HG03060 (cell line): ENCODE measurements at regions not wholly inside any gene's neighbourhood (a gene's known extent, or its start where the extent isn't known, plus 50 kb on each side); places are given as distances from the start of the nearest gene placed in this dataset.
"Not testable (repeated sequence)": the region's sequence is repeated elsewhere in the genome, so short reads cannot be mapped to it uniquely, and the experiment has no call there.

Experiments used
- ATAC-seq: cut with Tn5 transposase; IDR thresholded peaks from one replicate; pipeline ENCODE4 v1.9.1; 2021; ENCODE audit warnings: low read depth, moderate number of reproducible peaks; ENCODE audit not compliant: unreplicated experiment

- ATAC-seq: no peak
Observed at GRCh38 chr4:127501103-127501502, 131.7 kb upstream of the INTU start.

- no peak for ATAC-seq
Observed at GRCh38 chr4:127503111-127503510, 129.6 kb upstream of the INTU start.

GRCh38 chr4:127505203-127505602 lies 127.6 kb upstream of the INTU start:
- no peak for ATAC-seq

- ATAC-seq: no peak
Observed at GRCh38 chr4:127506283-127506682, 126.5 kb upstream of the INTU start.

- no peak for ATAC-seq
Observed at GRCh38 chr4:127509155-127509554, 123.6 kb upstream of the INTU start.

- not testable (repeated sequence) for ATAC-seq
Observed at GRCh38 chr4:127512672-127513071, 120.1 kb upstream of the INTU start.

GRCh38 chr4:127515259-127515658 lies 117.5 kb upstream of the INTU start:
- not testable (repeated sequence) for ATAC-seq

GRCh38 chr4:127518046-127518445 lies 114.7 kb upstream of the INTU start:
- ATAC-seq: no peak

DNA sequence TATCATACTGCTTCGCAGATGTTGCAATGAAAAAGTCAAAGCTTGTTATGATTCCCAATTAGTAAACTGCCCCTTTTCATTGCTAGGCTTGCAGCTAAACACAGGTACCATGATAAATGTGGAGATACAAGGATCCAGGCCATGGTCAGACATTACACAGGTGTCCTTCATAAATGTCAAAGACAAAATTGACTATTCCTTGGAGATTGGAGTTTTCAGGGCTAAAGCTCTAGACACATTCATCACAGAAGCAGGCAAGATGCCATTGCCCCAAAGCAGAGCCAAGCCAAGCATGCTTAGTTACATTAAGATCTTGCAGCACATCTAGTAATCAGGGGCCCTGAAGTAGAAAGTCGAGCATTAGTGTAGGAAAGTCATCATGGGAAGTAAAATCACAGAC lies 111.3 kb upstream of the INTU start:
- ATAC-seq: no peak

- no peak for ATAC-seq
Observed at GRCh38 chr4:127523369-127523768, 109.4 kb upstream of the INTU start.

DNA sequence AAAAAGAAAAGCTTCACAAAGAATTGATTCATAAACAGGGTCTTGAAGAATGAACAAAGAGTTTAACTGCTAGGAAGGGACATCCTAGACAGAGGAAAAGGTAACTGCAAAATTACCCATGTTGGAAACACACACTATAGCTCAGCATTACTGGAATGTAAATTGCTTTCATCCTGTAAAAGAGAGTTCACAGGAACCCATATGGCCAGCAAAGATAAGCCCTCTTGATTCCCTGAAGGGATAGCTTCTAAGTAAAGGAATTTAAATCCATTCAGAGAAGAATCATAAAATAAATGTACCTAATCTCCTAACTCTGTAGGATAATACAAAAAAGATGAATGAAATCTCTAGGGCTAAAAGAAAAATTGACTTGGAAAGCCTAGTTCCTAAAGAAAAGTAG lies 107.1 kb upstream of the INTU start:
- no peak for ATAC-seq

- ATAC-seq: no peak
Observed at GRCh38 chr4:127528302-127528701, 104.5 kb upstream of the INTU start.

DNA sequence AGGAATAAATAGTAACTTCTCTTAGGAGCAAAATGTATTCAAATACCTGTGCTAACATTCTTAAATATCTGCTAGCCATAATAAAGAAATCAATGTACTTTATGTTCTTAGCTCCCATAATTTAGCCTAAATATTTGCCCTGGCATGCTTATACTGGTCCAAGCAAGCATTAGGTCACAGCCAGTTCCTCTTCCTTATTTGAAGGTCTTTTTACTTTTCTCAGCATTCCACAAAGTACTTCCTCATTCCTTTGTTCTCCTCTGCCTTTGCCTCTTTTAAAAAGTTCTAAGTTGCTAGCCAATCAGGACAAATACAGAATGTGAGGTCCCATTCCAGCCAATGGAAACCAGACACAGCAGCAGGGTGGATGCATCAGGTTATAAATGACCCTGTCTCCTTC lies 102.9 kb upstream of the INTU start:
- ATAC-seq: not testable (repeated sequence)

- no peak for ATAC-seq
Observed at GRCh38 chr4:127533028-127533700, 99.6 kb upstream of the INTU start.

- no peak for ATAC-seq
Observed at GRCh38 chr4:127534041-127534825, 98.5 kb upstream of the INTU start.

- no peak for ATAC-seq
Observed at GRCh38 chr4:127538016-127538415, 94.7 kb upstream of the INTU start.

DNA sequence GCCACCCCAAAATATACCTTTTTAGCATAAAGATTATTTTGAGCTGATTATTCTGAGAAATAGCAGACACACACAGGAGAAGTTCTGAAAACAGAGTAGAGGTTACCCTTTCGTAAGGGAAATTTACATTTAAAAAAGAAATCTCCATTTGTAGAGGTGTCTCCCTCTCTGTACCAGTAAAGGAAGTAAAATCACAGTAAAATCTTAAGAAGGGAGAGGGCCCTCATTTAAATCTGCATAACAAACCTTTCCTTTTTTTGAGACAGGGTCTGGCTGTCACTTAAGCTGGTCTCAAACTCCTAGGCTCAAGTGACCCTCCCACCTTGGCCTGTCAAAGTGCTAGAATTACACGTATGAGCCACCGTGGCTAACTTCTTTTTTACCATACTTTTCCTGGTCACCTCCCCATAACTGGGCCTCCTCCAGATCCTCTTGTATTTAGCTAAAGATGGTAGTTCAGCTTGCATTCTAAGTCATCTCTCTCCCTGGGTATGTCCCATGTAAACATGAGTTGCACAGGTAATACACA lies 92.2 kb upstream of the INTU start:
- no peak for ATAC-seq

DNA sequence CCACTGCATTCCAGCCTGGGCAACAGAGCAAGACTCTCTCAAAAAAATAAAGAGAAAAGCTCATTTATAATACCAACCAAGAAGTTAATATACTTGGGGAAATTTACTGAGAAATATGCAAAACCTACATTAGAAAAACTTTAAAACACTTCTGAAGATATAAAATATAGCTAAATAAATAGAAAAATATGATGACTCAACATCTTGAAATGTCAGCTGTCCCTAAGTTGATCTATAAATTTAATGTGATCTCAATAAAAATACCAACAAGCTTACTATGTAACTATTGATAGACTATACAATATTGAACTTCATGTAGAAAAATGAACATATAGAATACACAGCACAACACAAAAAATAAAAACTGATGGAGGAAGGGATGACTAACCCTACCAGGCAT lies 87.5 kb upstream of the INTU start:
- ATAC-seq: no peak

DNA sequence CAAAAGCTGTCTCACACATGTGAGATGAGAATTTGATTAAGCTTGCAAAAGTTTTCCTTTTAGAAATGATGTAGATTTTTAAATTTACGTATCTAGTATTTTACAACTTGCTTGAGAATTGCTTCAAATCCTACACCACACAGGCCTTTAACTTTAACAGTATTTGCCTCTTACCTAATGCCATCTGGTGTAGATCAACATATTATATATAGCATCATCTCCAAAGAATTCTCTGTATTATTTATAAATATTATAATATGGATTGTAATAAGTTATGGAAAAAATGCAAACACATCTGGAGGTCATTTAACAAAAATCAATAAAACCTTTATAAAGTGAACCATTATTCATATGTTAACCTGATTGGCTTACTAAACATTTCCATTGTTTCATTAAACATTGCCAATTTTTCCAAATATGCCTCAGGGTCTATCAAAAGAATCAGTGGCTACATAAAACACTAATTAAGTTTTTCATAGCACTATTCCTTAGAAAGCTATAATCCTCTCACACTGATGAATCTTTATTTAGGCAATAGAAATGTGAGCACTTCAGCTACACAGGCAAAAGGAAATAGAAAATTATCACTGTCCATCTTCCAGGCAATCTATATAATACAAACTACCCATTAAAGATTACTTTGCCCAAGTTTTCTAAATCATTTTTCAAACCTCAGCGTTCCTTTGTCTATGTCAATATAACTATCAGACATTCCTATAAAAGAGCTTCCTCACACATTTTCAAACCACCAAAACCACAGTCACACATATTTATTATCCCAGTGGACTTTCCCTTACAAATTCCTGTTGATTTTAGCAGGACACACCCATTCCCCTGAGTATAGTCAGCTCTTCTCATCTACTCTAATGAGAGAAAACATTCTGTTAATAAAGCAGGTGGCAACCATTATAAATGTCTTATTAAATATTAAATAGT lies 83.5 kb upstream of the INTU start:
- ATAC-seq: no peak

GRCh38 chr4:127555106-127555505 lies 77.7 kb upstream of the INTU start:
- no peak for ATAC-seq

DNA sequence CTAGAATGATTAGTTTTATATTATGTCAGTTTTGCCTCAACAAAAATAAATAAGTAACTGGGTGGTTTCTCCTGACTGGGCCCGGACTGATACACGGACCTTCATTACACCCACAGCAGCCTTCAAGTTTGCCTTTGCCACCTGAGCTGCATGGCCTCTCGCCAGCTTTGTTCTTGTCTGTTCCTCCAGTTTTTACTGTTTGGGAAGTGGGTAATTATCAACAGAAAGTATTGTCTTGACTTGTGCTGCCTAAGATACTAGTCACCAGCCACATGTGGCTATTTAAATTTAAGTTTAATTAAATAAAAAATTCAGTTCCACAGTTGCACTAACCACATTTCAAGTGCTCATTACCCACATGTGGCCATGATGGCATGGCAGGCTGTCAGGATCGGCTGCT lies 74.7 kb upstream of the INTU start:
- no peak for ATAC-seq
